Testis (tissue), 2 donors: ENCODE measurements at regions not wholly inside any gene's neighbourhood (a gene's known extent, or its start where the extent isn't known, plus 50 kb on each side); places are given as distances from the start of the nearest gene placed in this dataset.

Experiments
- DNase-seq: peaks from one replicate; pipeline ENCODE4 v3.0.0-alpha.2; 2019
- H3K27ac ChIP-seq, 2 donors: fragments of 200-600 bp; sonication (generic); one replicate each; pipeline ENCODE4 v1.5.1; 2019
- H3K27me3 ChIP-seq: fragments of 200-600 bp; sonication (generic); one replicate; pipeline ENCODE4 v1.5.1; 2019
- H3K36me3 ChIP-seq: fragments of 200-600 bp; sonication (generic); one replicate; pipeline ENCODE4 v1.5.1; 2017; ENCODE audit warnings: low read depth; ENCODE audit errors: missing control alignments
- H3K4me1 ChIP-seq: fragments of 200-600 bp; sonication (generic); one replicate; pipeline ENCODE4 v1.5.1; 2019
- H3K4me3 ChIP-seq, 2 donors: fragments of 200-600 bp; sonication (generic); one replicate each; pipeline ENCODE4 v1.5.1; 2017 to 2019
- H3K9me3 ChIP-seq: fragments of 200-600 bp; sonication (generic); one replicate; pipeline ENCODE4 v1.5.1; 2017
- CTCF ChIP-seq, 3 experiments: fragments of 450-650 bp in 2 of 3; fragments of 200-600 bp in 1 of 3; sonication (generic) in 1 of 3; IDR thresholded peaks; one replicate each; pipeline ENCODE4 v1.5.1; 2016 to 2019; ENCODE audit warnings: antibody characterized with exemption in 3 of 3, mild to moderate bottlenecking in 2 of 3, moderate library complexity in 1 of 3
- POLR2A ChIP-seq: fragments of 450-650 bp; IDR thresholded peaks from one replicate; pipeline ENCODE4 v1.6.1; 2017; ENCODE audit warnings: antibody characterized with exemption, mild to moderate bottlenecking, moderate library complexity
- WGBS, 2 donors: methylation state at CpG; one replicate each; pipeline ENCODE4 v1.1.5; 2018; 5-methylcytosine and 5-hydroxymethylcytosine counted together
- intact Hi-C: fragments of 100-400 bp; cut with DNase I; formaldehyde crosslinking; loops from one replicate; pipeline ENCODE4 v1.15.1; 2023; ENCODE audit warnings: low total_unique reads

GRCh38 chr1:18553388-18553787, 72.7 kb downstream of the KLHDC7A start:
- Histone ChIP-seq H3K4me3 (no peak overlapping the region), H3K9me3 (no peaks in the 10 kb centered on the region), H3K27ac (no peak overlapping the region), H3K4me1 (peaks cover 7% of the 10 kb centered on the region), H3K36me3 (no peaks in the 10 kb centered on the region), H3K27me3 (no peaks in the 10 kb centered on the region)
- TF ChIP-seq POLR2A (no peak), CTCF (IDR thresholded peaks at IDR 0.05) (no peak)
- no peak for DNase-seq
- 91 to 92% methylated on average over 11 of the region's 11 CpGs for WGBS, 2 donors
- intact Hi-C loops: no loop called here

DNA sequence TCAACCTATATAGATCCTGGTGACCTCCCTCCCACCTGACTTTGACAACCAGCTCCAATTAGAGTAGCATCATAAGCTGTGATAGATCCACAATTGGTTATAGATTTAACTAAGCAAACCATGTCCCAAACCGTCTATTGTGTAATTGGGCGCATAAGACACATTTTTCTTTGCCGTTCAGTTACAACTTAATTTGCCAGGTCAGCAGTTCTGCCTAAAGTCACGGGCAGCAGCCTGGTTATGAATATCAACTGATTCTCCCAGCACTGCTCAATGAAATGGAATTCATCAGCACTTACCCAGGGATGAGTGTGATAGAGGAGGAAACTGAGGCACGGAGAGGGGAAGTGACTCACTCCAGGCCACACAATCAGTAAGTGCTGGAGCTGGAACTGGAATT, 73.4 kb downstream of the KLHDC7A start:
- peaks cover 7% of the 10 kb centered on the region for H3K4me1 ChIP-seq
- TF ChIP-seq POLR2A: no peak
- TF ChIP-seq CTCF (IDR thresholded peaks at IDR 0.05): no peak
- H3K36me3 ChIP-seq: no peaks in the 10 kb centered on the region
- no peaks in the 10 kb centered on the region for H3K9me3 ChIP-seq
- 80 to 81% methylated on average over 5 of the region's 5 CpGs for WGBS, 2 donors
- H3K27ac ChIP-seq: no peak overlapping the region
- no peak for DNase-seq
- H3K27me3 ChIP-seq: no peaks in the 10 kb centered on the region
- intact Hi-C loops: no loop called here
- H3K4me3 ChIP-seq: no peak overlapping the region

DNA sequence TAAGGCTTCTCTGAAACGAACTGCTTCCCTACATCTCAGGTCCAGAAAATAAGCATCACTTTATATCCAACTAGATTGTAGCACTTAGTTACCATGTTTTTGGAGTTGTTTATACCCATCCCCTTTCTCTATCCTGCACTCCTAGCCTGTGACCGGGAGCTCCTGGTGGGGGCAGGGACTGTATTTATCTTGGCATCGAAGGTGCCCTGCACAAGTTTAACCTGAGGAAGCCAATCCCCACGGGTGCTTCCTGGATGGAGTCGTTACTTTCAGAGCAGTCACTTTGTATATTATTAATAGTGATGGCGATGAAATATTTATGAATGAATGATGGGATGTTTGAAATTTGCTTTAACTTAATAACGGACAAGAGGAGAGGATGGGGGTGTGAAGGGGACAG, 73.9 kb downstream of the KLHDC7A start:
- WGBS, 2 donors: 58% methylated on average over 7 of the region's 7 CpGs
- H3K27ac ChIP-seq: no peak overlapping the region

DNA sequence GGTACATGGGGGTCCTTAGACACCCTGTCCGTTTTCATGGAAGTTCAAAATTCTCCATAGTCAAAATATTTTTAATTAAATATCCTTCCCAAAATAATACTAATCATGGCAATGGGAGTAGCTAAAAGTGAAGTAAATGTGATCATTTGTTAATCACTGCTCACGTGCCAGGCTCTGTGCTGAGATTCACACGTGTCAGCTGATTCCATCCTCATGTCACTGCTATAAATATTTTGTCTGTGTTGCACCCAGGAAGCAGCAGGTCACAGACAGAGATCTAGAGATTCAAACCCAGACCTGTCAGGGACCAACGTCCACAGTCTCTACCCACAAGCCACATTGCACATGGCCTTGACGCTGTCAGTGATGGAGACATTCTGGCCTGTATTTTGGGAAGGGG, 74.3 kb downstream of the KLHDC7A start:
- TF ChIP-seq CTCF (IDR thresholded peaks at IDR 0.05) (no peak), POLR2A (no peak)
- no peak for DNase-seq
- Histone ChIP-seq H3K9me3 (no peaks in the 10 kb centered on the region), H3K27me3 (no peaks in the 10 kb centered on the region), H3K4me3 (no peak overlapping the region), H3K36me3 (no peaks in the 10 kb centered on the region), H3K4me1 (peaks cover 7% of the 10 kb centered on the region), H3K27ac (no peak overlapping the region)
- 80 to 81% methylated on average over 5 of the region's 5 CpGs for WGBS, 2 donors
- intact Hi-C loops: no loop called here

More for the DNA sequence above, 73.9 kb downstream of the KLHDC7A start:
- no peaks in the 10 kb centered on the region for H3K9me3 ChIP-seq
- intact Hi-C loops: no loop called here
- no peak for TF ChIP-seq POLR2A
- no peak for TF ChIP-seq CTCF (IDR thresholded peaks at IDR 0.05)
- no peak for DNase-seq
- H3K27me3 ChIP-seq: no peaks in the 10 kb centered on the region
- H3K4me1 ChIP-seq: peaks cover 7% of the 10 kb centered on the region
- H3K4me3 ChIP-seq: no peak overlapping the region
- H3K36me3 ChIP-seq: no peaks in the 10 kb centered on the region

DNA sequence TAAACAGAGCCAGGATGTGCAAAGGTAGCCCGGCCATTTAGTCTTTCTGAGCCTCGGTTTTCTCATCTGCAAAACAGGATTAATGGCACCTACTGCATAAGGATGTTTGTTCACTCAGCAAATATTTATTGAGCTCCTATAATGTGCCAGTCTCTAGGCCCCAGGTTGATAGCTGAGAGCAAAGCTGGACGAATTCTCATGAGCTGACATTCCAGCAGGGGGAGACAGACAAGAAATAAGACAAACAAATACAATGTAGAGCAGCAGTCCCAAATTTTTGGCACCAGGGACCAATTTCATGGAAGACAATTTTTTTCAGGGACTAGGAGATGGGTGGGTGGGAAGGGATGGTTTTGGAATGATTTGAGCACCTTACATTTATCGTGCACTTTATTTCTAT, 74.3 kb upstream of the PAX7 start:
- no peaks in the 10 kb centered on the region for H3K9me3 ChIP-seq
- peak; percentile 19 for DNase-seq
- intact Hi-C loops: no loop called here
- TF ChIP-seq CTCF (IDR thresholded peaks at IDR 0.05) (peak in 1 of 3 experiments; percentile 46), POLR2A (no peak)
- 61 to 74% methylated on average over 4 of the region's 4 CpGs for WGBS, 2 donors
- no peaks in the 10 kb centered on the region for H3K27me3 ChIP-seq
- no peak overlapping the region for H3K27ac ChIP-seq
- no peaks in the 10 kb centered on the region for H3K36me3 ChIP-seq
- no peak overlapping the region for H3K4me3 ChIP-seq
- peaks cover 7% of the 10 kb centered on the region for H3K4me1 ChIP-seq
